ENCODE measurements at regions not wholly inside any gene's neighbourhood (a gene's known extent, or its start where the extent isn't known, plus 50 kb on each side); places are given as distances from the start of the nearest gene placed in this dataset.

- ATAC-seq (no peak), DNase-seq (no peak)
- no peaks in the 10 kb centered on the region for H3K36me3 Mint-ChIP-seq
- no peaks in the 10 kb centered on the region for H3K4me1 Mint-ChIP-seq
- no peak overlapping the region for H3K4me3 Mint-ChIP-seq
- no peaks in the 10 kb centered on the region for H3K9me3 Mint-ChIP-seq (ENCODE audit: low read depth)
- no peaks in the 10 kb centered on the region for H3K27me3 Mint-ChIP-seq
- CTCF ChIA-PET: no interaction called here
- no peak overlapping the region for H3K27ac Mint-ChIP-seq
These were observed 283.2 kb upstream of the LYPLAL1 start for GRCh38 chr1:218890451-218890850.

GRCh38 chr1:218891577-218891976, 282.1 kb upstream of the LYPLAL1 start:
- H3K9me3 Mint-ChIP-seq (ENCODE audit: low read depth): no peaks in the 10 kb centered on the region
- ATAC-seq (no peak), DNase-seq (no peak)
- H3K4me3 Mint-ChIP-seq: no peak overlapping the region
- no peaks in the 10 kb centered on the region for H3K27me3 Mint-ChIP-seq
- H3K4me1 Mint-ChIP-seq: no peaks in the 10 kb centered on the region
- CTCF ChIA-PET: no interaction called here
- H3K27ac Mint-ChIP-seq: no peak overlapping the region
- H3K36me3 Mint-ChIP-seq: no peaks in the 10 kb centered on the region

GRCh38 chr1:218895064-218895587, 278.6 kb upstream of the LYPLAL1 start:
- Mint-ChIP-seq H3K36me3 (no peaks in the 10 kb centered on the region), H3K27ac (no peak overlapping the region), H3K27me3 (no peaks in the 10 kb centered on the region), H3K9me3 (ENCODE audit: low read depth) (no peaks in the 10 kb centered on the region), H3K4me3 (no peak overlapping the region), H3K4me1 (no peaks in the 10 kb centered on the region)
- CTCF ChIA-PET: no interaction called here
- ATAC-seq: no peak
- no peak for DNase-seq

- DNase-seq: no peak
- Mint-ChIP-seq H3K36me3 (no peaks in the 10 kb centered on the region), H3K4me1 (no peaks in the 10 kb centered on the region), H3K27ac (no peak overlapping the region), H3K27me3 (no peaks in the 10 kb centered on the region), H3K9me3 (ENCODE audit: low read depth) (no peaks in the 10 kb centered on the region), H3K4me3 (no peak overlapping the region)
- no peak for ATAC-seq
- CTCF ChIA-PET: no interaction called here
These were observed 277.5 kb upstream of the LYPLAL1 start for GRCh38 chr1:218896202-218896601.

- CTCF ChIA-PET: no interaction called here
- no peak for DNase-seq
- Mint-ChIP-seq H3K27ac (no peak overlapping the region), H3K4me1 (no peaks in the 10 kb centered on the region), H3K4me3 (no peak overlapping the region), H3K36me3 (no peaks in the 10 kb centered on the region), H3K9me3 (ENCODE audit: low read depth) (no peaks in the 10 kb centered on the region), H3K27me3 (no peaks in the 10 kb centered on the region)
- ATAC-seq: no peak
These were observed 274.8 kb upstream of the LYPLAL1 start for GRCh38 chr1:218898921-218899320.

- Mint-ChIP-seq H3K4me1 (no peaks in the 10 kb centered on the region), H3K36me3 (no peaks in the 10 kb centered on the region), H3K27me3 (no peaks in the 10 kb centered on the region), H3K4me3 (no peak overlapping the region), H3K27ac (no peak overlapping the region), H3K9me3 (ENCODE audit: low read depth) (no peaks in the 10 kb centered on the region)
- CTCF ChIA-PET: no interaction called here
- DNase-seq (no peak), ATAC-seq (no peak)
These were observed 273.1 kb upstream of the LYPLAL1 start for GRCh38 chr1:218900615-218901014.

- ATAC-seq (no peak), DNase-seq (no peak)
- no peak overlapping the region for H3K27ac Mint-ChIP-seq
- no peaks in the 10 kb centered on the region for H3K4me1 Mint-ChIP-seq
- no peak overlapping the region for H3K4me3 Mint-ChIP-seq
- H3K27me3 Mint-ChIP-seq: no peaks in the 10 kb centered on the region
- H3K9me3 Mint-ChIP-seq (ENCODE audit: low read depth): no peaks in the 10 kb centered on the region
- CTCF ChIA-PET: no interaction called here
- no peaks in the 10 kb centered on the region for H3K36me3 Mint-ChIP-seq
These were observed 269.3 kb upstream of the LYPLAL1 start for GRCh38 chr1:218904416-218904815.

GRCh38 chr1:218916720-218917119, 257.0 kb upstream of the LYPLAL1 start:
- Mint-ChIP-seq H3K4me1 (no peaks in the 10 kb centered on the region), H3K4me3 (no peak overlapping the region), H3K27ac (no peak overlapping the region), H3K9me3 (ENCODE audit: low read depth) (no peaks in the 10 kb centered on the region), H3K27me3 (no peaks in the 10 kb centered on the region), H3K36me3 (no peaks in the 10 kb centered on the region)
- no peak for DNase-seq
- ATAC-seq: no peak
- CTCF ChIA-PET: no interaction called here

GRCh38 chr1:218917656-218918055, 256.0 kb upstream of the LYPLAL1 start:
- no peaks in the 10 kb centered on the region for H3K9me3 Mint-ChIP-seq (ENCODE audit: low read depth)
- H3K27ac Mint-ChIP-seq: no peak overlapping the region
- ATAC-seq: no peak
- DNase-seq: no peak
- no peak overlapping the region for H3K4me3 Mint-ChIP-seq
- H3K4me1 Mint-ChIP-seq: no peaks in the 10 kb centered on the region
- CTCF ChIA-PET: no interaction called here
- no peaks in the 10 kb centered on the region for H3K27me3 Mint-ChIP-seq
- H3K36me3 Mint-ChIP-seq: no peaks in the 10 kb centered on the region

- no peaks in the 10 kb centered on the region for H3K27me3 Mint-ChIP-seq
- CTCF ChIA-PET: no interaction called here
- no peak overlapping the region for H3K27ac Mint-ChIP-seq
- no peak for DNase-seq
- H3K4me3 Mint-ChIP-seq: no peak overlapping the region
- no peaks in the 10 kb centered on the region for H3K36me3 Mint-ChIP-seq
- no peaks in the 10 kb centered on the region for H3K9me3 Mint-ChIP-seq (ENCODE audit: low read depth)
- H3K4me1 Mint-ChIP-seq: no peaks in the 10 kb centered on the region
- no peak for ATAC-seq
These were observed 247.9 kb upstream of the LYPLAL1 start for GRCh38 chr1:218925777-218926176.

- Mint-ChIP-seq H3K4me1 (no peaks in the 10 kb centered on the region), H3K36me3 (no peaks in the 10 kb centered on the region), H3K27me3 (no peaks in the 10 kb centered on the region), H3K9me3 (ENCODE audit: low read depth) (no peaks in the 10 kb centered on the region), H3K4me3 (no peak overlapping the region), H3K27ac (no peak overlapping the region)
- ATAC-seq: no peak
- DNase-seq: no peak
- CTCF ChIA-PET: no interaction called here
These were observed 247.0 kb upstream of the LYPLAL1 start for GRCh38 chr1:218926631-218927030.

- no peak for DNase-seq
- Mint-ChIP-seq H3K4me1 (no peaks in the 10 kb centered on the region), H3K9me3 (ENCODE audit: low read depth) (no peaks in the 10 kb centered on the region), H3K36me3 (no peaks in the 10 kb centered on the region), H3K4me3 (no peak overlapping the region), H3K27me3 (no peaks in the 10 kb centered on the region), H3K27ac (no peak overlapping the region)
- CTCF ChIA-PET: no interaction called here
- no peak for ATAC-seq
These were observed 243.7 kb upstream of the LYPLAL1 start for GRCh38 chr1:218930000-218930399.

GRCh38 chr1:218930472-218931241, 243.0 kb upstream of the LYPLAL1 start:
- H3K9me3 Mint-ChIP-seq (ENCODE audit: low read depth): no peaks in the 10 kb centered on the region
- no peaks in the 10 kb centered on the region for H3K27me3 Mint-ChIP-seq
- no peak overlapping the region for H3K27ac Mint-ChIP-seq
- DNase-seq: no peak
- H3K36me3 Mint-ChIP-seq: no peaks in the 10 kb centered on the region
- no peak for ATAC-seq
- CTCF ChIA-PET: no interaction called here
- H3K4me3 Mint-ChIP-seq: no peak overlapping the region
- H3K4me1 Mint-ChIP-seq: no peaks in the 10 kb centered on the region

- no peaks in the 10 kb centered on the region for H3K4me1 Mint-ChIP-seq
- no peaks in the 10 kb centered on the region for H3K9me3 Mint-ChIP-seq (ENCODE audit: low read depth)
These were observed 242.4 kb upstream of the LYPLAL1 start for GRCh38 chr1:218931324-218931723.

GRCh38 chr1:218933513-218933912, 240.2 kb upstream of the LYPLAL1 start:
- H3K4me1 Mint-ChIP-seq: no peaks in the 10 kb centered on the region
- H3K4me3 Mint-ChIP-seq: no peak overlapping the region
- H3K27me3 Mint-ChIP-seq: no peaks in the 10 kb centered on the region
- no peak for DNase-seq
- H3K27ac Mint-ChIP-seq: no peak overlapping the region
- no peaks in the 10 kb centered on the region for H3K36me3 Mint-ChIP-seq
- no peak for ATAC-seq
- CTCF ChIA-PET: no interaction called here
- H3K9me3 Mint-ChIP-seq (ENCODE audit: low read depth): no peaks in the 10 kb centered on the region

More at GRCh38 chr1:218931324-218931723, 242.4 kb upstream of the LYPLAL1 start:
- ATAC-seq (no peak), DNase-seq (no peak)
- CTCF ChIA-PET: no interaction called here
- no peak overlapping the region for H3K4me3 Mint-ChIP-seq
- no peak overlapping the region for H3K27ac Mint-ChIP-seq
- no peaks in the 10 kb centered on the region for H3K27me3 Mint-ChIP-seq
- H3K36me3 Mint-ChIP-seq: no peaks in the 10 kb centered on the region

All from activated CD8-positive, alpha-beta memory T cell treated with anti-CD3 and anti-CD28 coated beads, Interleukin-2, amount 10 ng/mL, durations not matched to agents 7 days and 5 days (primary cell).